Hematopoietic multipotent progenitor cell treated with erythropoietin and hydrocortisone succinate and interleukin-3 and kit ligand, for 15 days (in vitro differentiated cells): ENCODE measurements at regions not wholly inside any gene's neighbourhood (a gene's known extent, or its start where the extent isn't known, plus 50 kb on each side); places are given as distances from the start of the nearest gene placed in this dataset.

Source experiments
- DNase-seq: peaks from one replicate; pipeline ENCODE4 v3.0.0-alpha.2; 2015; ENCODE audit warnings: low spot score

DNA sequence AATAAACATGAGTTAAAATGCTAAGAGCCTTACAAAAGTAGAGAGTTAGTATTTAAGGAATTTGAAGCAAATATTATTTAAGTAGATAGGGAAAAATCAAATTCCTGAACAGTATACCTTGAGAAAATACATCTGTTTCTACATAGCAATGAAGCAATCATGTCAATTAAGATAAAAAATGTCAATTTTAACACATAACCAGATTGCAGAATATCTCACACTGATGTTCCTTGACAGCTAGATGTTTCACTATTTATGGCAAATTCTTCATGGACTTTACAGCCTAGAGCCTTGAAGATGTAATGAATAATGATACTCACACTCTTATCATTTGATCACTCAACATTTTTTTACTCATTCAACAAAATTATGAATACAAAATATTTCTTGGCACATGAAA, 708.2 kb upstream of the PTPRD start:
- DNase-seq, result no peak

DNA sequence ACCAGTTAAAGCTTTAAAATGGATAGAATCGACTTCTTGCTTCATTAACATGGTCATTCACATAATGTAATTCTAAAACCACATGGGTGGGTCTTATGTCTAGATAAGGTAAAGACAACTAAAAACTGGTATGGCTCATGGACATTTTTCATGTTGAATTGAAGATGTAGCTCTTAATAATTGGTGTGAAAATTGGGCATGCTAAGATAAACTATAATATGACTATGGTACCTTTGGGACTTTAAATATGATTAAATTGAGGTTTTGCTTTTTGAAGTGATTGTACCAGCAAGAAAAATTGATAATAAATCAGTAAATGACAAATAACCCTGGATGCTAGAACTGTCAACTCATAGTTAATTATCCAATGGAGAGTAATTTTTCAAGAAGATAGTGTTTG, 710.7 kb upstream of the PTPRD start:
- DNase-seq, result no peak

DNA sequence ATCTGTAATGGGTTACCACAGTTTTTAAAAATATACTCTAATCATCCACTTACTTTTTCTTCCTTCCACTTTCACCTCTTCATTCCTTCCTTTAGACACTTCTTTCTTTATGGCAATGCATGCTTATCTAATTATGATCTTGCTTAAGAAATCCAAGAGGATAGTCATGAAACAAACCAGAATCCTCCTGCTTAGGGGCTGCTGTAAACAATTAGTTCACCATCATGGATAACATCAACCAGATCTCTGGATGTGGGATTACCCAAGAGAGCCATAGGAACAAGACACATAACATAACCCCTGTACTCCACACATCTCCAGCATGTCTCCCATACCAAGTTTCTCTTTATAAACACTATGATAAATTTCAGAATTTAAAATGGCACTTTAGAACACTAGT, 713.4 kb upstream of the PTPRD start:
- DNase-seq, result no peak

DNA sequence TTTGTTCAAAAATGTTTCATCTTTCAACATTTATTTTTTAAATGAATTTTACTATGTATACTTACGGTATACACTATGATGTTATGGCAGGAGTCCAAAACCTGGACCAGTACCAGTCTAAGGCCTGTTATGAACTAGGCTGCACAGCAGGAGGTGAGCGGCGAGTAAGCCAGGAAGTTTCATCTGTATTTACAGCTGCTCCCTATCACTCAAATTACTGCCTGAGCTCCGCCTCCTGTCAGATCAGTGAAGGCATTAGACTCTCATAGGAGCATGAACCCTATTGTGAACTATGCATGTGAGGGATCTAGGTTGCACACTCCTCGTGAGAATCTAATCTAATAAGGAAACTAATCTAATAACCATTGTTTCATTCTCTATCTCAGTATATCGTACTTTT, 715.5 kb upstream of the PTPRD start:
- no peak for DNase-seq

DNA sequence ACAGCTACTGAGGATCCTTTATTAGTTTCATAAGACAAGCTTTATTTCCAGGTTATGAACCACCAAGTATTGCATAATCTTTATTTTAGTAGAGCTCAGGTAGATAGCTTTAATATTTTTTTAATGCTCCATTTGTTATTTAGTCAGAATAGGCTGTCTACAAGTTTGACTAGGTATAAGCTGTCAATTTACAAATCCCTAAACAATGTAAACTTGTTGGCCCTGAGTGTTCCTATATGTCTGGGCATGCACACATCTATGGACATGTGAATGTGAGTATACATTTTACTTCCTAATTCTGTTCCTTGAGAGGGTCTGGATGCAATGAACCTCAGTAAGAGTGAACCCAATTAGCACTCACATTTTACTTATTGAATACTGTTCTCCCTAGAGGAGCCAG, 722.2 kb upstream of the PTPRD start:
- DNase-seq, result no peak

GRCh38 chr9:11338130-11338529, 725.3 kb upstream of the PTPRD start:
- no peak for DNase-seq

DNA sequence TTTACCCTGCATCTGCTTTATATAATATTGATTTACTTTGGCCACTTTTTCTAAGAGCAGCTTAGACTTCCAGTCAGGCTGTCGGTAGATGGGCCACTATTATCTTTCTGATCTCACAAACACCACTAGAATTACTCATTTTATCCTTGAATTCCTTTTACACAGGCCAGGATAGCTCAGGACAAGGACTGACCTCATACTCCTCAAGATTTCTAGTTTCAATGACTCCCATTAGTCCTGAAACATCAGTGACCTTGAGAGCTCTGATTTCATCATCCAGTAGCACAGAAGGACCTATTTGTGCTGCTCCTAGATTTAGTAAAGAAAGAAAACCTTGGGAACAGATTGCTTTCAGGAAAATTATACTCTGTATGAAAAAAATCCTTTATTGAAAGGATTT, 727.9 kb upstream of the PTPRD start:
- no peak for DNase-seq

DNA sequence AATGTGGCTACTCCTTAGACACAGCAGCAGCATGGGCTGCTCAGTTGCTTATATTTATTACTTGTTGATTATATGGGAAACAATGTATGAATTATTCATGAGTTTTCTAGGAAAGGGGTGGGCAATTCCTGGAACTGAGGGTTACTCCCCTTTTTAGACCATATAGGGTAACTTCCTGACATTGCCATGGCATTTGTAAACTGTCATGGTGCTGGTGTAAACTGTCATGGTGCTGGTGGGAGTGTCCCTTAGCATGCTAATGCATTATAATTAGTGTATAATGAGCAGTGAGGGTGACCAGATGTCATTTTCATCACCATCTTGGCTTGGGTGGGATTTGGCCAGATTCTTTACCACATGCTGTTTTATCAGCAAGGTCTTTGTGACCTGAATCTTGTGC, 734.6 kb upstream of the PTPRD start:
- DNase-seq, result no peak

GRCh38 chr9:11348366-11348765, 735.6 kb upstream of the PTPRD start:
- no peak for DNase-seq

DNA sequence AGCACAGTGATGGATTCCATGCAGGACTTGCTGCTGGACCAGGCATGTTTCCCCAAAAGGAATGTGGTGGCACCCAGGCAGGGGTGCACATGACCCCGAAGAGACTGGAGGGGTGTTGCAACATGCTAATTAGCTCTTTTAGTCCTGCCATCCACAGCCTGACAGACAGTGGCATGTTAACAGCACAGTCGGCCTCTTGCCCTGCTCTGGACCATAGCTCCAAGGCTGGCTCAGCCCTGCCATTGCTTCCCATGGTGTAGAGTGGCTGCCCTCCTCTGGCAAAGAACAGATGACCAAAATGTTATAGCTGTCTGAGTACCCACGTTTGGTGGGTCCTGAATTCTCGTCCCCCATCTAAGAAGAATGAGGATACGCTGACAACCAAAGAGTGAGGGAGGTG, 736.4 kb upstream of the PTPRD start:
- DNase-seq, result no peak

GRCh38 chr9:11352612-11353011, 739.8 kb upstream of the PTPRD start:
- no peak for DNase-seq

DNA sequence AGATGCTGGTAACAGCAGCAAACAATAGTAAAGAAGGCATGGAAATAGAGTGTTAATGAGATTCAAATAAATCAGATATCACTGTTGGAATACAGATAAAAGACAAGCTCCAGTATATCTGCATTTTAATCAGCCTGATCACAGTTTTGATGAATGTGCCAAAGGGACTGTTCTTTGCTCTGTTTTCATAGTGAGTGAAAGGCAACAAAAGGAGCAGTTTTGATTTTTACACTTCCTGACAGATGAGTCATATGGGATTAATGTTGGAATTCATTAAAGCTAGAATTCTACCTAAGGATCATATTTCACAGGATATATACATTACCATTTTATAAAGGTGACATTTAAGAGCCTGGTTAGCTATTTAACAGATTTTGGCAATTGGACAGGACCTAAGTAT, 743.3 kb upstream of the PTPRD start:
- DNase-seq, result no peak

DNA sequence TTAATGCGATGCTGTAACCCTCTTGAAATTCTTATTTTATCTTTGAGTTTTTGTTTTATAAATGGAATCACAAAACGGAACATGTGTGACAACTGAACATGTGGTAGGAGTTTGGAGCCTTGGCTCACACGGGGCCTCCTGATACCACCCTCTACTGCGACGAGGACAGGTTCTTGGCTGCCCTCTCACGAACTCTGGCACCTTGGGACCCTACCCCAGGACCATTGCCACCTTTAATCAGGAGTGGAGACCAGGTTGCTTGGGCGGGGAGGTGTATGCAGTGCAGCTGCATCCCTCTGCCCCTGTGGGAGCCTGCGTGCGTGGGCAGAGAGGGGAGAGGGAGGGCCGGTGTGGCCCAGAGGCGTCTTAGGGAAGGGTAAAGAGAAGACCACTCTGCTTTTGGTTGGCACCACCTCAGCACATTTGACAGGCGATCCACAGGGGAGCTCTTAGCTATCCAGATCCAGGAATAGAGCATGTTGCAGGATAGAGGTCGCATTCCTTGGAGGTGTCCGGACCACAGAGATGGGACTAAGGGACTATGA, 753.9 kb upstream of the PTPRD start:
- no peak for DNase-seq

- no peak for DNase-seq
Observed at GRCh38 chr9:11374926-11375325, 762.1 kb upstream of the PTPRD start.

DNA sequence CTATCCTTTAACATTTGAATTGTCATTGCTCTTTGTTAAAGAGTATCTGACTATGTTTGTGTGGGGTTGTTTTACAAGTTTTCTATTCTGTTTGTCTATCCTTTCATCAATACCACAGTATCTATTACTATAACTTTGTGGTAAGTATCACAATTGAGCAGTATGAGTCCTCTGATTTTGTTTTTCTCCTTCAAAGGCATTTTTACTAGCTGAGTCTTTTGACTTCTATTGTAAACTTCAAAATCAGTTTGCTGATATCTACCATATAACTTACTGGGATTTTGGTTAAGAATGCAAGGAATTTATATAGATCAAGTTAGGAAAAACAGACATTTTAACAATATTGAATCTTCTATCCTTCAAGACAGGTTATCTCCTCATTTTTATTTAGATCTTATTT, 789.8 kb upstream of the PTPRD start:
- DNase-seq, result no peak

- DNase-seq, result no peak
Observed at GRCh38 chr9:11414241-11414640, 801.4 kb upstream of the PTPRD start.

GRCh38 chr9:11417782-11418181, 805.0 kb upstream of the PTPRD start:
- DNase-seq, result no peak

DNA sequence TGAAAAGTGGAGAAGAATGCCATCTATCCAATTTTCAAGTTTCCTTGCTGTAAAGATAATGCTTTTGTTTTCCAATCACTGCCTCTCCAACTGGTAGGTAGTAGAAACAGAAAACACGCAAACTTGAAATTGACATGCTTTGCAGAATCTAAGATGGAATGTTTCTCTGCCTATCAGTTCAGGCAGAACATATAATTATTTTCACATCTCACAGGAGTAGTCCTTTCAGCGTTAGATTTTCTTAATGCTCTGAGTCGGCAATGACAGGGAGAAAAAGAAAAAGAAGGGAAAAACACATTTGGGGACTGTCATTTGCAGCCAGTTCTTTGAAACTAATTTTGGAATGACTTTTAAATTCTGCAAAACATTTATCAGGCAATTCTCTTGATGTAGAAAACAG, 818.7 kb upstream of the PTPRD start:
- no peak for DNase-seq

GRCh38 chr9:11432361-11432760, 819.6 kb upstream of the PTPRD start:
- DNase-seq, result no peak

- no peak for DNase-seq
Observed at GRCh38 chr9:11443631-11444030, 830.8 kb upstream of the PTPRD start.

DNA sequence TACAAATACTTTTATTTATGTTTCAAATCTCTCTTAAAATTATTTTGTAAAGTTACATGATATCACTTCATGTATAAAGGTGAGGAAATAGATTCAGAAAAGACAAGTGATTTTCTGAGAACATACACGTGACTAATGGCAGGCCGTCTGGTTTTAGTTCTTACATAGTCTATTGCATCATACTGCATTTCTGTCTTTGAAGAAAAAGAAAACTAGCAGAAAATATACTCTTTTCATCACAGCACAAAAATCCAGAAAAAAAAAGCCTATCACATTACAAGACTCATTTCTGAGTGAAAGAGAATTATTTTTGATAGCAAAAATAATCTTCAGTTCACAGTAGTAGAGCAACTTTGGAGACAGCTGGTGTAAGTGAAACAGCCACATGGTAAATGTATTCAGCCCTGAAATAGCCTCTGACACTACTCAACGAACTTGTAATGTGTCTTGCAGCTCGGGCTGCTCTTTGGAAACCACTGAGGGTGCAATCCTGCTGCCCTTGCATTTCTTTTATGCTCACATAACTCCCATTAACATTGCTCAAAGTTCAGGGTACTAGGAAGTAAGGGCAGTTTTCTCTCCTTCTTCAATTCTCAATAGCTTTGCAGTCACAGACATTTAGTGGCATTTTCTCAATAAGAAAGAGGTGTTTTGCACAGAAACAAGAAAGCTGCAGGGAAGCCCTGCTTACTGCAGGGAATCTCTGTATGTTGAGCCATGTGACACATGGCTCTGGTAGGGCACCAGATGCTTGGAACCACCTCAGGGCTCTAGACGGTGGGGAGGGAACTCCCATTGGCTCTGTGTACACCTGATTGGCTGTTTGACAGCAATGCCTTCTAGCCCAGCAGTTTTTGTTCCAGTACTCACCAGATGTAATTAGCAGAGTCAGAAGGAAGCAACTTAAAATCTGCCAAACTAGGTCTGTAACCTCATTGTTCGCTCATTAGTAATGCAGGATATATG, 845.3 kb upstream of the PTPRD start:
- DNase-seq, result no peak

GRCh38 chr9:11469745-11470144, 856.9 kb upstream of the PTPRD start:
- DNase-seq, result no peak

GRCh38 chr9:11471321-11471720, 858.5 kb upstream of the PTPRD start:
- DNase-seq, result no peak

- DNase-seq, result no peak
Observed at GRCh38 chr9:11500780-11501179, 888.0 kb upstream of the PTPRD start.
